HepG2 (cell line): ENCODE measurements at regions not wholly inside any gene's neighbourhood (a gene's known extent, or its start where the extent isn't known, plus 50 kb on each side); places are given as distances from the start of the nearest gene placed in this dataset.

Source experiments
- ATAC-seq: fragments of 200-7000 bp; cut with Tn5 transposase; 3 replicates; pipeline ENCODE4 v1.9.1; 2020; ENCODE audit warnings: mild to moderate bottlenecking, moderate library complexity
- BruUV-seq: library from RNA; stranded (reverse); fragments of 400-500 nt; replicated peaks from 2 replicates; lab custom pipeline; 2021; lab: Mats Ljungman, UMichigan
- CTCF ChIA-PET: fragments of 300-600 bp; formaldehyde crosslinking; extraction: SDS; loops from one replicate; lab custom pipeline; 2021; ENCODE audit warnings: low total read pairs, inconsistent platforms, low intra/inter-chr PET ratio; lab: Yijun Ruan, JAX
- POLR2A ChIA-PET: fragments of 350-600 bp; sonication (Branson Sonifier 250); formaldehyde crosslinking; loops from one replicate; lab custom pipeline; 2020; ENCODE audit warnings: antibody characterized with exemption, inconsistent platforms; lab: Yijun Ruan, JAX
- DNase-seq: peaks from one replicate; pipeline ENCODE4 v3.0.0-alpha.2; 2015; ENCODE audit warnings: low spot score
- FAIRE-seq: peaks from 3 replicates; lab custom pipeline; 2011; peaks lifted over from hg19 to GRCh38; lab: Jason Lieb, UNC
- H2AFZ ChIP-seq: one replicate; pipeline ENCODE4 v1.6.1; 2011; ENCODE audit warnings: low read length, inconsistent platforms
- H3K27ac ChIP-seq: fragments of 300-600 bp; 3 replicates; pipeline ENCODE4 v1.8.0; 2011; ENCODE audit warnings: mixed run types, mild to moderate bottlenecking, mixed read lengths, low read length, inconsistent platforms; ENCODE audit not compliant: insufficient read depth; ENCODE audit errors: extremely low read length
- H3K27me3 ChIP-seq, 2 experiments: fragments of 200-600 bp in 1 of 2; 2 replicates in 1 of 2; 3 replicates in 1 of 2; pipeline versions ENCODE4 v1.6.0 to v1.8.0; 2011; ENCODE audit warnings: low read length in 2 of 2, mild to moderate bottlenecking in 2 of 2, moderate library complexity in 2 of 2, inconsistent platforms in 1 of 2; ENCODE audit not compliant: insufficient read depth in 2 of 2, control insufficient read depth in 1 of 2
- H3K36me3 ChIP-seq, 2 experiments: fragments of 200-600 bp in 1 of 2; replicated peaks in 1 of 2; 2 replicates in 1 of 2; 3 replicates in 1 of 2; pipeline versions ENCODE4 v1.5.1 to v1.8.0; 2011; ENCODE audit warnings: low read length in 2 of 2, inconsistent platforms in 1 of 2; ENCODE audit not compliant: insufficient read depth in 2 of 2, control insufficient read depth in 1 of 2
- H3K4me1 ChIP-seq: 2 replicates; pipeline ENCODE4 v1.5.1; 2012; ENCODE audit warnings: low read length, inconsistent platforms; ENCODE audit not compliant: insufficient read depth
- H3K4me2 ChIP-seq: 2 replicates; pipeline ENCODE4 v1.6.0; 2011; ENCODE audit warnings: low read depth, low read length, inconsistent platforms
- H3K4me3 ChIP-seq, 3 experiments: fragments of 200-600 bp in 1 of 3; sonication (generic), shearing (Covaris generic) in 1 of 3; replicated peaks in 1 of 3; 2 replicates each; pipeline ENCODE4 v1.5.1; 2011 to 2016; ENCODE audit warnings: low read length in 3 of 3, inconsistent platforms in 2 of 3, low read depth in 2 of 3, mild to moderate bottlenecking in 2 of 3, control low read depth in 1 of 3, mixed read lengths in 1 of 3; ENCODE audit not compliant: insufficient read depth in 1 of 3
- H3K79me2 ChIP-seq: one replicate; pipeline ENCODE4 v1.6.1; 2011; ENCODE audit warnings: low read length, inconsistent platforms; ENCODE audit not compliant: insufficient read depth
- H3K9ac ChIP-seq: 2 replicates; pipeline ENCODE4 v1.6.0; 2011; ENCODE audit warnings: mild to moderate bottlenecking, low read depth, low read length, inconsistent platforms; ENCODE audit not compliant: insufficient read depth
- H3K9me3 ChIP-seq: 2 replicates; pipeline ENCODE4 v1.5.1; 2012; ENCODE audit warnings: mild to moderate bottlenecking, low read length
- H4K20me1 ChIP-seq: 2 replicates; pipeline ENCODE4 v1.6.0; 2011; ENCODE audit warnings: inconsistent platforms, mild to moderate bottlenecking, low read length, moderate library complexity; ENCODE audit not compliant: insufficient read depth
- CBX1 ChIP-seq: IDR thresholded peaks from one replicate; pipeline ENCODE4 v1.6.1; 2016; ENCODE audit warnings: antibody characterized with exemption, low read depth
- ISL2 ChIP-seq: sonication (generic); formaldehyde crosslinking; IDR thresholded peaks from 2 replicates; pipeline ENCODE4 v1.5.0; 2020; ENCODE audit warnings: missing genetic modification reagents
- ONECUT2 ChIP-seq: sonication (generic); formaldehyde crosslinking; IDR thresholded peaks from 2 replicates; pipeline ENCODE4 v1.4.0; 2020; ENCODE audit warnings: missing genetic modification reagents
- RBM22 ChIP-seq: fragments of 200-400 bp; formaldehyde crosslinking; optimal IDR thresholded peaks from 2 replicates; pipeline ENCODE3; 2017; ENCODE audit warnings: mild to moderate bottlenecking, low read length, moderate library complexity
- SALL2 ChIP-seq: sonication (generic); formaldehyde crosslinking; IDR thresholded peaks from 2 replicates; pipeline ENCODE4 v1.8.1; 2023; ENCODE audit warnings: mild to moderate bottlenecking, missing genetic modification reagents, inconsistent platforms
- SSRP1 ChIP-seq: IDR thresholded peaks from 2 replicates; pipeline ENCODE4 v1.6.1; 2016; ENCODE audit warnings: control low read depth
- WIZ ChIP-seq: sonication (generic); formaldehyde crosslinking; IDR thresholded peaks from 2 replicates; pipeline ENCODE4 v1.5.1; 2020; ENCODE audit warnings: mild to moderate bottlenecking, missing genetic modification reagents
- ZNF224 ChIP-seq: sonication (generic); formaldehyde crosslinking; IDR thresholded peaks from 2 replicates; pipeline ENCODE4 v1.5.0; 2020; ENCODE audit warnings: mild to moderate bottlenecking, missing genetic modification reagents
- ZNF251 ChIP-seq: sonication (generic); formaldehyde crosslinking; IDR thresholded peaks from 2 replicates; pipeline ENCODE4 v1.9.0; 2021; ENCODE audit warnings: mild to moderate bottlenecking, missing genetic modification reagents
- ZNF350 ChIP-seq: sonication (generic); formaldehyde crosslinking; IDR thresholded peaks from 2 replicates; pipeline ENCODE4 v1.4.0; 2020; ENCODE audit warnings: mild to moderate bottlenecking, low read depth, missing genetic modification reagents, borderline replicate concordance
- ZNF451 ChIP-seq: sonication (generic); formaldehyde crosslinking; IDR thresholded peaks from 2 replicates; pipeline ENCODE4 v1.5.0; 2020; ENCODE audit warnings: mild to moderate bottlenecking, missing genetic modification reagents
- ZNF607 ChIP-seq: sonication (generic); formaldehyde crosslinking; IDR thresholded peaks from 2 replicates; pipeline ENCODE4 v1.5.1; 2020; ENCODE audit warnings: missing genetic modification reagents, mild to moderate bottlenecking, borderline replicate concordance
- ZNF629 ChIP-seq: sonication (generic); formaldehyde crosslinking; conservative IDR thresholded peaks from 2 replicates; pipeline ENCODE4 v1.5.0; 2020; ENCODE audit warnings: missing genetic modification reagents
- in situ Hi-C: cut with HindIII; loops from 2 replicates; pipeline ENCODE4 v1.10.0; 2017; ENCODE audit warnings: low pct_unique_long_range_greater_than_20kb; ENCODE audit not compliant: extremely low pct_ligation_motif_present
- intact Hi-C: fragments of 100-400 bp; cut with micrococcal nuclease; formaldehyde crosslinking; loops from one replicate; pipeline ENCODE4 v1.10.0; 2022; ENCODE audit not compliant: unreplicated experiment

- no peaks in the 10 kb centered on the region for H3K36me3 ChIP-seq
- H3K79me2 ChIP-seq = no peaks in the 10 kb centered on the region
- H3K4me3 ChIP-seq = no peak overlapping the region
- ChIA-PET CTCF (no interaction called here), POLR2A (no interaction called here)
- no peak for ATAC-seq
- no peak overlapping the region for H3K27ac ChIP-seq
- no peaks in the 10 kb centered on the region for H3K9me3 ChIP-seq
- intact Hi-C loops = no loop called here
- no peak overlapping the region for H2AFZ ChIP-seq
- DNase-seq = no peak
- no TSS peak for BruUV-seq
- TF ChIP-seq RBM22 (no peak), ISL2 (CRISPR knock-in tag) (no peak), ZNF607 (CRISPR knock-in tag) (no peak), WIZ (CRISPR knock-in tag) (no peak), ZNF629 (CRISPR knock-in tag) (no peak), ONECUT2 (CRISPR knock-in tag) (no peak), ZNF251 (CRISPR knock-in tag) (no peak), CBX1 (no peak), ZNF451 (CRISPR knock-in tag) (no peak), ZNF224 (CRISPR knock-in tag) (no peak), ZNF350 (CRISPR knock-in tag) (no peak), SSRP1 (no peak), SALL2 (CRISPR knock-in tag) (no peak)
- H3K4me2 ChIP-seq = no peak overlapping the region
- in situ Hi-C loops = no loop called here
- H3K9ac ChIP-seq = no peak overlapping the region
- H3K27me3 ChIP-seq = no peaks in the 10 kb centered on the region; a peak in 1 of 5 replicates
- peaks cover 9% of the 10 kb centered on the region; the same call in 1 of the 2 replicates for H3K4me1 ChIP-seq
- FAIRE-seq = no peak
- no peaks in the 10 kb centered on the region for H4K20me1 ChIP-seq
Observed at GRCh38 chr9:111193095-111193494, 136.9 kb downstream of the OR2K2 start.
